ENCODE measurements at regions not wholly inside any gene's neighbourhood (a gene's known extent, or its start where the extent isn't known, plus 50 kb on each side); places are given as distances from the start of the nearest gene placed in this dataset.
"Not testable (repeated sequence)": the region's sequence is repeated elsewhere in the genome, so short reads cannot be mapped to it uniquely, and the experiment has no call there.

GRCh38 chr3:194959217-194959616 lies 273.5 kb downstream of the FAM43A start:
- no peak overlapping the region for H3K4me3 ChIP-seq (replicated peaks; ENCODE audit: low read depth, low read length)
- 0 out of 2 replicates have a peak, but pooled peaks cover 1% of the 10 kb centered on the region for H3K27me3 ChIP-seq (replicated peaks; ENCODE audit: control insufficient read depth, insufficient read depth, low read length)
- TF ChIP-seq, protein P1, sequence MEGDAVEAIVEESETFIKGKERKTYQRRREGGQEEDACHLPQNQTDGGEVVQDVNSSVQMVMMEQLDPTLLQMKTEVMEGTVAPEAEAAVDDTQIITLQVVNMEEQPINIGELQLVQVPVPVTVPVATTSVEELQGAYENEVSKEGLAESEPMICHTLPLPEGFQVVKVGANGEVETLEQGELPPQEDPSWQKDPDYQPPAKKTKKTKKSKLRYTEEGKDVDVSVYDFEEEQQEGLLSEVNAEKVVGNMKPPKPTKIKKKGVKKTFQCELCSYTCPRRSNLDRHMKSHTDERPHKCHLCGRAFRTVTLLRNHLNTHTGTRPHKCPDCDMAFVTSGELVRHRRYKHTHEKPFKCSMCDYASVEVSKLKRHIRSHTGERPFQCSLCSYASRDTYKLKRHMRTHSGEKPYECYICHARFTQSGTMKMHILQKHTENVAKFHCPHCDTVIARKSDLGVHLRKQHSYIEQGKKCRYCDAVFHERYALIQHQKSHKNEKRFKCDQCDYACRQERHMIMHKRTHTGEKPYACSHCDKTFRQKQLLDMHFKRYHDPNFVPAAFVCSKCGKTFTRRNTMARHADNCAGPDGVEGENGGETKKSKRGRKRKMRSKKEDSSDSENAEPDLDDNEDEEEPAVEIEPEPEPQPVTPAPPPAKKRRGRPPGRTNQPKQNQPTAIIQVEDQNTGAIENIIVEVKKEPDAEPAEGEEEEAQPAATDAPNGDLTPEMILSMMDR (IDR thresholded peaks at IDR 0.05; ENCODE audit: insufficient read depth, low read length, poor library complexity, severe bottlenecking) = no peak
- H3K36me3 ChIP-seq (ENCODE audit: control insufficient read depth, insufficient read depth, low read length) = no peaks in the 10 kb centered on the region
- DNase-seq (ENCODE audit: extremely low read depth, insufficient read length) = no peak

GRCh38 chr3:194959666-194960065 lies 274.0 kb downstream of the FAM43A start:
- H3K27me3 ChIP-seq (replicated peaks; ENCODE audit: control insufficient read depth, insufficient read depth, low read length); H3K36me3 ChIP-seq (ENCODE audit: control insufficient read depth, insufficient read depth, low read length); DNase-seq (ENCODE audit: extremely low read depth, insufficient read length); H3K4me3 ChIP-seq (replicated peaks; ENCODE audit: low read depth, low read length): not testable (repeated sequence)

- Histone ChIP-seq H3K36me3 (ENCODE audit: control insufficient read depth, insufficient read depth, low read length) (no peaks in the 10 kb centered on the region), H3K4me3 (replicated peaks; ENCODE audit: low read depth, low read length) (no peak overlapping the region), H3K27me3 (replicated peaks; ENCODE audit: control insufficient read depth, insufficient read depth, low read length) (0 out of 2 replicates have a peak, but pooled peaks cover 1% of the 10 kb centered on the region)
- DNase-seq (ENCODE audit: extremely low read depth, insufficient read length) = no peak
- TF ChIP-seq, protein P1 (IDR thresholded peaks at IDR 0.05; ENCODE audit: insufficient read depth, low read length, poor library complexity, severe bottlenecking) = no peak
These were observed 274.9 kb downstream of the FAM43A start for GRCh38 chr3:194960446-194961032.

- TF ChIP-seq, protein P1 (IDR thresholded peaks at IDR 0.05; ENCODE audit: insufficient read depth, low read length, poor library complexity, severe bottlenecking) = no peak
- Histone ChIP-seq H3K36me3 (ENCODE audit: control insufficient read depth, insufficient read depth, low read length) (no peaks in the 10 kb centered on the region), H3K27me3 (replicated peaks; ENCODE audit: control insufficient read depth, insufficient read depth, low read length) (0 out of 2 replicates have a peak, but pooled peaks cover 1% of the 10 kb centered on the region), H3K4me3 (replicated peaks; ENCODE audit: low read depth, low read length) (no peak overlapping the region)
- no peak for DNase-seq (ENCODE audit: extremely low read depth, insufficient read length)
These were observed 275.5 kb downstream of the FAM43A start for GRCh38 chr3:194961149-194961548.

DNA sequence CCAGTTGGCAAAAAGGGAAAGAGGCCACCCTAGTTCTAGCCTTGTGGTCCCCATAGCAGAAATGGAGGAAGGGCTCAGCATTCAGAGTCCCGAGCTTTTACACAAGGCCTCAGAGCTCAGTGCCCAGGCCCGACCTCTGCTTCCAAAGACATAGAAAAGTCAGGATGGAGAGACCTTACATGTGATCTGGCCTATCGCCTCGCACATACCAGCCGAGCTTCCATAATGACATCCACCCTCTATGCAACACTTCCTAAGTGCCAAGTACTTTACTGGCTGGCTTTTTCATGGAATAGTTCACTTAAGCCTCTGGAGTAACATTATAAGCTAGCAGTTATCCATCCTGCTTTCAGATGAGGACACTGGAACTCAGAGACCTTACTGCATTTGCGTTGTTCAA lies 275.9 kb downstream of the FAM43A start:
- no peak overlapping the region for H3K4me3 ChIP-seq (replicated peaks; ENCODE audit: low read depth, low read length)
- no peaks in the 10 kb centered on the region for H3K36me3 ChIP-seq (ENCODE audit: control insufficient read depth, insufficient read depth, low read length)
- 0 out of 2 replicates have a peak, but pooled peaks cover 1% of the 10 kb centered on the region for H3K27me3 ChIP-seq (replicated peaks; ENCODE audit: control insufficient read depth, insufficient read depth, low read length)
- no peak for DNase-seq (ENCODE audit: extremely low read depth, insufficient read length)
- TF ChIP-seq, protein P1 (IDR thresholded peaks at IDR 0.05; ENCODE audit: insufficient read depth, low read length, poor library complexity, severe bottlenecking) = no peak

DNA sequence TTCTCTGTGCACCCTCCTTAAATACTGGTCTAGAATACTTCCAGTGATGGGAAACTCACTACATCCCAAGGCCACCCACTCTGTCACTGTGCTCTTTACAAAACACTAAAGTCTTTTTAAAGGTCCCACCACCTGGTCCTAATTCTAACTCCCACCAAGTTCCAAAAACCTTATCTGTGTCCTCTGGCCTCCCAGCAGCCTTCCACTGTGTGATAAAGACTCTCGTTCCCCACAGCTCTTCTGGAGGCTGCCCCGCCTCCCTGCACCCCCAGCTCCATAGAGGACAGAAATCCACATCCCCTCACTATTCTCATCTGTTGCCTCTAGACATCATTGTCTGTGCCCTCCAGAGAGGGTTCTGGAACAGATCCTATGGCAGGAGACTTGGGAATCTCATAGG lies 276.4 kb downstream of the FAM43A start:
- H3K27me3 ChIP-seq (replicated peaks; ENCODE audit: control insufficient read depth, insufficient read depth, low read length) = 0 out of 2 replicates have a peak, but pooled peaks cover under 1% of the 10 kb centered on the region
- TF ChIP-seq, protein P1 (IDR thresholded peaks at IDR 0.05; ENCODE audit: insufficient read depth, low read length, poor library complexity, severe bottlenecking) = no peak
- no peak for DNase-seq (ENCODE audit: extremely low read depth, insufficient read length)
- no peaks in the 10 kb centered on the region for H3K36me3 ChIP-seq (ENCODE audit: control insufficient read depth, insufficient read depth, low read length)
- no peak overlapping the region for H3K4me3 ChIP-seq (replicated peaks; ENCODE audit: low read depth, low read length)
